HG02981 (cell line): ENCODE measurements at regions not wholly inside any gene's neighbourhood (a gene's known extent, or its start where the extent isn't known, plus 50 kb on each side); places are given as distances from the start of the nearest gene placed in this dataset.
"Not testable (repeated sequence)": the region's sequence is repeated elsewhere in the genome, so short reads cannot be mapped to it uniquely, and the experiment has no call there.

Experiments
- ATAC-seq: cut with Tn5 transposase; IDR thresholded peaks from one replicate; pipeline ENCODE4 v1.9.1; 2021; ENCODE audit warnings: mild to moderate bottlenecking, moderate library complexity; ENCODE audit not compliant: unreplicated experiment

- no peak for ATAC-seq
Measured at GRCh38 chr5:174532455-174533453, 191.6 kb upstream of the MSX2 start.

GRCh38 chr5:174533751-174534241, 190.6 kb upstream of the MSX2 start:
- ATAC-seq = no peak

- ATAC-seq = no peak
Measured at GRCh38 chr5:174535669-174536068, 188.7 kb upstream of the MSX2 start.

GRCh38 chr5:174539823-174540222, 184.6 kb upstream of the MSX2 start:
- not testable (repeated sequence) for ATAC-seq

GRCh38 chr5:174542037-174542436, 182.3 kb upstream of the MSX2 start:
- no peak for ATAC-seq

- ATAC-seq = no peak
Measured at GRCh38 chr5:174542471-174542870, 181.9 kb upstream of the MSX2 start.

GRCh38 chr5:174545926-174546325, 178.5 kb upstream of the MSX2 start:
- no peak for ATAC-seq

GRCh38 chr5:174547814-174548213, 176.6 kb upstream of the MSX2 start:
- ATAC-seq = no peak

GRCh38 chr5:174549254-174549653, 175.1 kb upstream of the MSX2 start:
- no peak for ATAC-seq

GRCh38 chr5:174550026-174550425, 174.4 kb upstream of the MSX2 start:
- no peak for ATAC-seq

- no peak for ATAC-seq
Measured at GRCh38 chr5:174552428-174552827, 172.0 kb upstream of the MSX2 start.

- ATAC-seq = no peak
Measured at GRCh38 chr5:174553556-174553955, 170.8 kb upstream of the MSX2 start.

- ATAC-seq = no peak
Measured at GRCh38 chr5:174555726-174556125, 168.7 kb upstream of the MSX2 start.

GRCh38 chr5:174556756-174557155, 167.6 kb upstream of the MSX2 start:
- no peak for ATAC-seq

- ATAC-seq = no peak
Measured at GRCh38 chr5:174558190-174558589, 166.2 kb upstream of the MSX2 start.

- no peak for ATAC-seq
Measured at GRCh38 chr5:174559141-174559540, 165.2 kb upstream of the MSX2 start.

- ATAC-seq = no peak
Measured at GRCh38 chr5:174559566-174560090, 164.8 kb upstream of the MSX2 start.

GRCh38 chr5:174560861-174561260, 163.5 kb upstream of the MSX2 start:
- ATAC-seq = no peak

- ATAC-seq = not testable (repeated sequence)
Measured at GRCh38 chr5:174563040-174563439, 161.3 kb upstream of the MSX2 start.

GRCh38 chr5:174563899-174564298, 160.5 kb upstream of the MSX2 start:
- ATAC-seq = no peak

- ATAC-seq = no peak
Measured at GRCh38 chr5:174567506-174568141, 156.8 kb upstream of the MSX2 start.

GRCh38 chr5:174570662-174571061, 153.7 kb upstream of the MSX2 start:
- ATAC-seq = no peak
